Left ventricle myocardium superior (tissue), 1 donor: ENCODE measurements at regions not wholly inside any gene's neighbourhood (a gene's known extent, or its start where the extent isn't known, plus 50 kb on each side); places are given as distances from the start of the nearest gene placed in this dataset.

Experiments used
- ATAC-seq: fragments of 200-7000 bp; cut with Tn5 transposase; one replicate; pipeline ENCODE4 v1.9.1; 2020; ENCODE audit warnings: mild to moderate bottlenecking, moderate library complexity
- DNase-seq: peaks from one replicate; pipeline ENCODE4 v3.0.0-alpha.2; 2020
- intact Hi-C: fragments of 100-400 bp; cut with micrococcal nuclease; formaldehyde crosslinking; loops from one replicate; pipeline ENCODE4 v1.11.0; 2022
- donor health status: DM: no; HTN: yes; CAD: no; lungs with severe emphysema.

DNA sequence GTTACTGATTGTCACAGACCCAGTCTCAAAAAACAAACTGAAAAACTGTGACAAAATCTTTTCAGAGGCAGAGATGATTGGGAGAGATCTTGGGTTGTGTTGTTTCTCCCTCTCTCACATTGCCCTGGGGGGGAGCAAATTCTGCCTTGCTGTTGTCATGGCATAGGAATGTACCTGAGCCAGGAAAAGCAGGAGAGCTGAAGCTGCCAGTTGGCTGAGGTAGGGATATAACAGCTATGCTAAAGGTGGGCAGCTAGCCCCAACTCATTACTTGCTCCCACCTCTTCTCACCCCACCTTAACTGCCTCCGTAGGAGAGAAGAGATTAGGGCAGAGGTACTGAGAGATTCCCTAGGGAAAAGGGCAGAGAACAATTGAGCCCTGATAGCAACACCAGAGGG is 299.3 kb downstream of the OSR1 start:
- intact Hi-C loops = no loop called here
- no peak for DNase-seq
- ATAC-seq = no peak

DNA sequence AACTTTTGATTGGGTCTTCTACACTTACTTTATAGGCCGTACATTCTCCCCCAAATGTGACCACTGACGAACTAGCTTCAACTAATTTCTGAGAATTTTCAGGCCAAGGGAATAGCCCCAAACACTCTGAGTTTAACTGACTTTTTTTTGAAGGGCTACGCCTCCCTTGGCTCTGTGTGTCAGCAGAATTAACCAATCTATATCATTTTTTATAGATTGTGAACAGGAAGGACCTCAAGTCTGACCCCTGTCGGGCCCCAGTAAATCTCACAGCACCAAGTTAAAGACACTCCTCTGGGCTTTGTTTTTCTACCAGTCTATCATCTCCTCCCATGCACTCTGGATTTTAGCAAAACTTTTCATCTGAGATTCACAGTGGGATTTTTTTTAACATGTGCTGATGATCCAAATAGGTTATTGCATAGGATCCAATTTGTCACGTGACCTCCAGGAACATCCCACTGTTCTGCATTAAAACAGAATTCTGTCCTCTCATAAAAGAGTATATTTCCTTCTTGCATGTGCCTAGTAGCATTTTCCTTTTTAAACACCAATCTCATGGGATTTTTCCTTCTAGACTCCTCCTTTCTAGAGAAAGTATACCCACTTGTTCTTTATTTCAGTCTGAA is 307.1 kb downstream of the OSR1 start:
- intact Hi-C loops = no loop called here
- DNase-seq = no peak
- ATAC-seq = no peak

DNA sequence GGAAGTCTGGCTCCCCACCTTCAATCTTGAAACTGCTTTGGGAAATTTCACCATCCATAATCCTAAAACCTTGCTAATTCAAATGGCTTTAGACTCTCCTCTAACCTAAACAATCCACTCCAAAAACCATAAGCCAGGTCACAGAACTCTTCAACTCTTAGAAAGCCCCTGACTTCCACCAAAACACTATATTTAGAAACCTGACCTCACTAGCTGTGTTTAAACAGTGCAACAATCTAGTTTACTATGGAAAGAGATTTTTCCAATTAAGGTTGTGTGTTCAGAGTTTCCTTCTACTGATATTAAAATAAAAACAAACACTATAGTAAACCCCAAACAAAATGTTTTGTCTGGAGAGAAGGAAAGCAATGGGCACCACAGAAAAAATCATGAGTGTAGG is 308.1 kb downstream of the OSR1 start:
- no peak for ATAC-seq
- intact Hi-C loops = no loop called here
- no peak for DNase-seq

DNA sequence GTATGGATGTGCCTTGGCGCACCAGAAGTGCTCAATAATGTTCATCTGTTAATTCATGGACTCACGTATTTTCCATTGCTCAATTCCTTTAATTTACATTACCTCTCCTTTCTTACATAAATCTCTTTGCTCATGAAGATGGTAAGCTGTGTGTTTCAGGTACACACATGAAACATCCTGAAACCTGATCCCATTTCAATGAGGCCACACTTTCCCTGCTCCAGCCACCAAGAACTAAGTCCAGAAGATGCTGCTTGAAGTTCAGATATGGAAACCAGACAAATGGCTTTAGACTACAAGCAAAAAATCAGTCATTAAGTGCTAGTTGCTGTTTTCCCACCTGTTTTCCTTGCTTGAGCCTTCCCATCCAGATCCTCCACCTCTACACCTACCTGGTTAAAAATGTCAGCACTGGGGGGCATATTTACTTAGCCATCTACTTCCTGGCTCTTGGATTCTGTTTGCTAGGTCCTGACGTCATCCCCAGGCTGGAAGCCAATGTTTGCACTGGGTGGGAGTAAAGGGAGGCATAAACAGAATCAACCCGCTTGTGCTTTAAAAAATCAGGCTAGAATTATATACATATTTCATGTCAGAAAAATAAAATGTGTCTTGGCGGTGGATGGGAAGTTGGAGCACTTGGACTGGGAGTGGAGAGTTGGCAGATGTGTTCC is 309.7 kb downstream of the OSR1 start:
- intact Hi-C loops = no loop called here
- DNase-seq = peak; percentile 52
- no peak for ATAC-seq

DNA sequence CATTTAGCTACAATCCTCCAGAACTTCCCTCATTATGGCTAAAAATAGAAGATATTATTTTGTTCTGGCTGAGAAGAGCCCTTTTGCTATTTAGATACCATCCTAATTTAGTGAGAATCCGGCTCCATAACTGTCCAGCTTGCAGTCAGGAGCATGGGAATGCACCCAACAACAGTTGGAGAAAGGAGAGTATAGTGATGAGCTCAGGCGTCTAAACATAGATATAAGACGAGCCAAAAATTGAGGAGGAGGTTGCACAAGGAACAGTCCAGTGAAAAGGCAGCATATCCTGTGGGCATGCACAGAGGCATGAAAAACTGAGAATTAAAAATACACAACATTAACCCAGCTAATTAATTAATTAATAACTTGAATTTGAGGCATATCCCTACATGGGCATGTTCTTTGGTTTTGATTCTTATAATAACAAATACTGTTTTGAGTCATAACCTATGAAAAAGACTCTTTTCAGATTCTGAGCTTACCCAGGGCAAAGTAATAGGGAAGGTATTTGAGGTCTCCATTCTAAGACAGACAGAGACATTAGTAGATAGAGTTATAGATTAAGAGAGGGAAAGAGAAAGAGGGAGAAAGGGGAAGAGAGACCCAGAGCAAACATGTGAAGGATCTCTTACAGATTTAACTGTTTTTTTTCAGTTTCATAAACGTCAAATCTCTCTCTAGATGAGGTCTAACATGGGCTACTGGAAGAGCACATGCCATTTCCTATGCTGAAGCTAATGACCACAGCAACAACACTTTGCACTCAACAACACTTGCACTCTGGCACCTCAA is 311.2 kb downstream of the OSR1 start:
- no peak for DNase-seq
- ATAC-seq = peak; percentile 96
- intact Hi-C loops = no loop called here

DNA sequence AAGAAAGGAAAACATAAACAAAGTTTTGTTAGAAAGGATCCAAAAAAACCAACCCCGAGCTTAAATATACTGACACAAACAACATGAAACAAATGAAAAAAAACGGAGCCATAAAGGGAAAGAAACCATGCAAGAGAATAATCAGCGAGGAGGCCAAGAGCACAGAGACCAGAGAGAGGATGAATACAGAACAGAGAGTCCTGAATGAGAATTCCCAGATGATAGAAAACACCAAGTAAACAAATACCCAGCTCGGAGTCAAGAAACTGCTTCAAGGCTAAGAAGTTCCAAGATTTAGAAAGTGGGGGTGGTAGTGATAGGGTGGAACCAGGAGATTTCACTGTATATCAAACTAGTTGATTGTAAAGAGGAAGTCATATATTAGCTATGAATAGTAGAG is 313.3 kb downstream of the OSR1 start:
- intact Hi-C loops = no loop called here
- DNase-seq = no peak
- peak; percentile 22 for ATAC-seq

DNA sequence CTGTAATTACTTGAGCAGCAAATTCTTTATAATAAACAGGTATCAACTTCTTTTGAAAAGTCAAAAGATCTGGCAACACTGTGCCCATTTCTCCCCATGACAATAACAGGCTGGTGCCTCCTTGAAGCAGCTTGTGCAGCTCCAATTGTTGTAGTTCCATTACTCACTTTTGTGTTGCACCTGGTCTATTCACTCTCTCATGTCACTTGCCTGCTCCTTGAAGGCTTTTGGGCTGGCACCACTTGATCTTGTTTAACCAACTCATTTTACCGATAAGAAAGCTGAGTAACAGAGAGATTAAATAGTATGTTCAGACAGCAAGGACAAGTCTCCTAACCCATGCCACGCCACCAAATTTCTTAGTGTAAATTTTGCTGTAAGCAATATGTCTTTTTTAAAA is 314.5 kb downstream of the OSR1 start:
- DNase-seq (no peak), ATAC-seq (no peak)
- intact Hi-C loops = no loop called here

DNA sequence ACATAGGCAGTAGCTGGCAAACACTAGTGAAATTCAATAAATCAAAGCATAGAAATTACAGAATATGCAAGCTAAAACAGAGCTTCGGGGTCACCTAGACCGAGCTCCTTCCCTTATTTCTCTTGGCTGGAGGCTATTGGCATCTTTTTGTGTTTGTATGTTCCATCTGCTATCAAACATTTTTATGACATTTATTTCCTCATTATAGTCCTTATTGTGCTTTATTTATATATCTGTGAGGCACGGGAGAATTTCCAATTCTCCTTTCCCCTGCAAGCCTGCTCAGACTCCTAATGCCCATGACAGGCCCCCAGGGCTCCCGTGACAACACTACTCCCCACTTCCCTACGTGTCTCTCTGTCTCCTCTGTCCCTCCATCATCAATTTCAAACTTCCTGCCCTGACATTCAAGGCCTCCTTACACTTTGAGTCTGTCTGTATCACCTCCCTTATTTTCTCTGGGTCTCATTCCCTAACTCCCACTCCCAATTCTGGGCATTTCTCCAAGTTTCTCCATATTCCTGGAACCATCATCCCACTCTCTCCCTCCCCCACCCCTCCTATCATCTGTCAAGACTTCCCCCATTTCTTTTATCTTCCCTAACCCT is 316.9 kb downstream of the OSR1 start:
- ATAC-seq (no peak), DNase-seq (no peak)
- intact Hi-C loops = no loop called here

DNA sequence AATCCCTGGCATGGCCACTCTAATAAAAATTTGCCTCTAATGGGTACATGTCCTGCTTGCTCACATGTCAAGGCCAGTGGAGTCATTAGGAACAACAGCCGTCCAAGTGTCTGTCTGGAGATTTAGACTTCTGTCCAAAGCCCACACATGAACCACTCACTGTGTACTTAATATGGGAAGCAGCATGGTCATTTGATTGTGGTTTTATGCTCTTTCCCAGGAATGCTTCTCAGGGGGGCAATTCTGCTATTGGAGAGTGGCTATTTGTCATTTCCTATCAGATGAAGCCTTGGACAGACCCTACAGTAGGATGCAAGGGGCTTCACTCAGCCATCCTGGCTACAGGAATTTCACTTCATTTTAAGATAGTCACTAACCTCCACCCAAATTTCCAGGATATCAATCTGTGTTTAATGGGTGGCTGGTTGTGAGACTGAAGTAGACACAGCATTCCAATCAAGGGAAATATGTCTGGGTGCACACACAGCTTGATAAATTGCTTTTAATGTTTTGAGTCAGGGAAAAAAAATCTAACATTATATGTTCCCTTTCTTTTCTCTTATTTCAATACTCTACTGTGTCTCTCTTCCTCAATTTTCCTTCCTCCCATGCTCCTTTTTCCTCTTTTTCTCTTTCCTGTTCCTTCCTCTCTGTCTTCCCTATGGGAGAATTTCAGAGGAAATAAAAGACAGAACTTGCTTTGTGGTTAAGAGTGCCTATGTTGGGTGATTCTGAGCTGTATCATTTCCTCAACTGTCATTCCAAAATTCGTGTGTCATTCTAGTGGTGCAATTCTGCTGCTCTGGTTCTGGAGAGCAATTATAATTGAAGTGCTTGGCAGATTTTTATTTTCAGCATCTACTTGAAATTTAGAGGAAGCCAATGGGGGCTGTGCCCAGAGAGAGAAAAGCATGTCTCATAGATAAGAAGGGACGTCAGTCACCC is 320.1 kb downstream of the OSR1 start:
- intact Hi-C loops = no loop called here
- ATAC-seq (peak; percentile 41), DNase-seq (no peak)

DNA sequence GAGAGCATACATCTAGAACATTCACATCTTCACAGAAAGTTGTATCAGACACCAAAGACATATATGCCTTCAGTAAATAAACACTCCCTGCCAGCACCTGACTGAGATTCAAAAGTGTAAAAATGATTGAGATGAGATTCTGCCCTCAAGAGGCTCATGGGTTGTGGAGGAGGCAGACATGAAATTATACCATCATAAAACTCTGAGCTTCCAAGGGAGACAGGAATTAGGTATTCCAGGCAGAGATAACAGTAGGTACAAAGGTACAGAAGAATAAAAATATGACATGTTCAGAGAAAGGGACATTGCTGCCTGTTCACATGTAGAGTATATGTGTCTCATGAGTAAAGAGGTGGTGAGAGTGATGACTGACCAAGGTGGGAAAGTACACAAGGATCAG is 322.3 kb downstream of the OSR1 start:
- ATAC-seq (no peak), DNase-seq (no peak)
- intact Hi-C loops = no loop called here

DNA sequence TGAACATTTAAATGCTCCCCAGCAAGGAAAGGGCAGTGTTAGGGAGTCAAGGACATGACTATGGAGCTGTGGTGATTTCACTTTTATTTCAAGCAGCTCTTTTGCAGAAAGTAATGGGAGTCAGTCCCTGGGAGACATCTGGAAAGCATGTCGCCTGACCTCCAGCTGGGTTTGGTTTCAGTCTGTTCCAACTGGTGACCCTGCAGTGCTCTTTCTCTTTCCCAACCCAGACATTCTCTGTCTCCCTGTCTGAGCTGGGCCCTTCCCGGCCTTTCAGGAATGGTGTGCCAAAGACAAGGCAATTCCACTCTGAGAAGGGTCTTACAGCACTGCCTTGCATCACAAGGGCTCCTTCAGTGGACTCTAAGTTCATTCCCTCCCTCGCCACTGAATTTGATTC is 323.2 kb downstream of the OSR1 start:
- ATAC-seq (peak; percentile 81), DNase-seq (peak; percentile 39)
- intact Hi-C loops = no loop called here

DNA sequence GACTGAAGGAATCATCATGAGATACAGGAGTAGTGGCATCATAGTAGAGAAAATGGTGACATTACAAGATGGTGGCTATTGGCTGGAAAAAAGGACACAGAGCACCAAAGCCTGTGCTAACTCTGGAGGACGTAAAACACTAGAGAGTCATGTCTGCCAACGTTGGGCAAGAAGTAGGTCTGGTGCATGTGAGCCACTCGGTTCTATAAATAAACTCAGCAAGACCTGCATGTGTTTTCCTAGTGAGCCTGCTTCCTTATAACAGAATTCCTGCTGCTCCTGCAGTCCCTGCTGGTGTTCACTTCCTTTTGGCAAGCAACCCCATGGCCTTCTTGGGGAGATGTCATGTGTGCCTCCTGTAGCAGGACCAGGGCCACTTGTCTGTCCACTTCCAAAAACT is 325.2 kb downstream of the OSR1 start:
- DNase-seq (no peak), ATAC-seq (peak; percentile 90)
- intact Hi-C loops = no loop called here

DNA sequence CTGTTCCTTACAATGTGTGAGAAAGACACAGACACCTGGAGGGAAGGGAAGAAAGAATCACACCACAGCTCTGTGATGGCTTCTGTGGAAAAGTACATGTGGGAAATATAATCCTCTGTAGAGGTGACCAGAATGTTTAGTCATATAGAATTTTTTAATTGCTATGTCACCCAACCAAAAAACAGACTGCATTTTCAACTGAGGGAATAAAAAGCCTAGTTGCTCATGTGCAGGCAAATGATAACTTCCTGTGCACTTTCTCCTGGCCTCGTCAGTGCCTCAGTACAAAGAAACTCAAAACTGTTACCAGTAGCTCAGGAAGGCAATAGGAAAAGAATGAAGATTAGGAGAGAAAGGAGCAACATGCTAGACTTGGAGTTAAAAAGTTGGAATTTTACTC is 326.8 kb downstream of the OSR1 start:
- intact Hi-C loops = no loop called here
- DNase-seq (no peak), ATAC-seq (no peak)

DNA sequence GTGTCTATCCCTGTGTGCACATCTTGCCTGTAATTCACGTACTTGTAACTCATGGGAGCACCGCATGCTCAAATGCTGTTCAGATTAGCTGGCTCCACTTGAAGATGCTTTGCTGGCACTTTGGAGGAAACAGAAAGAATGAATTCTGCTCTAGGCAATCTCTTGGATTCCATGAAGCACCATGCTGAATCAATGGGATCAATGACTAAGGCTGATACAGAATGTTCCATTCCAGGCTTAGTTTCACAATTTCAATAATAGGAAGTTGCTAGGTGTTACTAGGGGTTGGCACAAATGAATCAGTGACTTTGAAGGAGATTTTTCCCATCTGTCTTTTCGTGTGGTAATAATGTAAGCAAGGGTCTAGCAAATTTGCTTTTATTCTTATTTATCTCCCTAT is 328.8 kb downstream of the OSR1 start:
- DNase-seq (no peak), ATAC-seq (no peak)
- intact Hi-C loops = no loop called here

DNA sequence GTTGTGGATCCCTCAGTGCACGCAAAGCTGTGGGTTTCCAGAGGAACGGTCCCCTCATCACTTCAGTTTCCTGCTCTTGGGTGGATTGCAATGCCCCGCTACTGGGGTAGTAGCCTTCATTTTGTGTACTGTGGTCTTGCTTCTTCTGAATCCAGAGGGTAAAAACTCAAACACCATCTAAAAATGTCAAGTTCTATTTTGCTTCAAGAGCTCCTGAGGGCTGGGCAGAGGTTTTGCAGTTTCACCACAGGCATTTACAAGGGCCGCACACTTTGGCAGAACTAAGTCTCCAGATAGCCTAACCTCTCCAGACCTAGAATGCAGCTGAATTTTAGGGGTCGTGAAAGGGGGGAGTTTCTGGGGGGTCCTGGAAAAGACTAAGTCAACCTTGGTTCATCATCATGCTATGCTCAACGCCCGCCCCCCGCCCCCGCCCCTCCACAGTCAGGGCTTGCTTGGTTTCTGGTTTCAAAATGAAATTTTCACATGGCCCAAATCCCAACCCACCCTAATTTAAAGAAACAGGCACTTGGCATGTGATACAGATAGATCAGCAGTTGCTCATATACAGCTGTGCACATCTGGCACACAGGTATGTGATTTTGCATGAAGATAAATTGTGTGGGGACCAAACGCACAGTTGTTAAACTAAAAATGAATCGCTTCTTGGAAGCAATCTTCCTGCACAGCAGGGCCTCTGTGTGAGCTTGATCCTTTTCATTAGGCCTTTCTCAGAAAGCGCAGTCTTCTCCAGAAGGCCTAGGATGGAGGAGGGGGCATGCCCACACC is 329.6 kb downstream of the OSR1 start:
- intact Hi-C loops = no loop called here
- ATAC-seq (no peak), DNase-seq (no peak)

DNA sequence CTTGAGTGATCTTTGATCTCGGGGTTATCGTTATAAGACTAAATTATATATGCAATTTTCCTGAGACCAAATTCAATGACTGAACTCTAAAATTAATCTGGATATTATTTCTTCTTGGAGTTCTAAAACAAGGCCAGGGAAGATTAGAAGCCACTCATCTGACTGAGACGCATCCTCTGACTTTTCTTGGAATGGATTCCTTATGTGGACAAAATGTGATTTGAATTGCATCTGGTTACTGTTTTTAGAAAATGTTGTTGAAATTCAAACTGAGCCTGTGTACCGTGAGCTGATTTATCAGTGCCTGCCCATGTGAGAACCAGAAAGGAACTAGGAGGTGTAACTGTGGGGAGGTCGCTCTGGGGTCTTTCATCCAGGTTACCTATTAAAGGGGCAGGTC is 330.8 kb downstream of the OSR1 start:
- no peak for ATAC-seq
- intact Hi-C loops = no loop called here
- no peak for DNase-seq

DNA sequence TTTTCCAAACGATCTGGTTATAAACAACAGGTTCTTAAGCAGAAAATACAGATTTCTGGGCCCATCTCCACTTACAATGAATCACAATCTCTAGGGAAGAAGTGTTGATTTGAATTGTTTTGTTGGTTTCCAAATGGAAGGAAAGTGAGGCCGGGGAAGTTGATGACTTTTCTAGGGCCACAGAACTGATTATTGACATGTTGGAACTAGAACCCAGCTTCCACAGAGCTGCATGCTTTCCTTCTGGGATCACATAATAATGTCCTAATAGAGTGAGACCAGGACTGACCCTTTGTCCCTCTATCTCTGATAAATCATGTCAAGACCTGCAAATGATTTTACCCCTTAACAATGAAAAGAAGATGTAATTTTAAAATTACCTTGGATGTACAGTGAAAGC is 332.2 kb downstream of the OSR1 start:
- ATAC-seq (no peak), DNase-seq (no peak)
- intact Hi-C loops = no loop called here

DNA sequence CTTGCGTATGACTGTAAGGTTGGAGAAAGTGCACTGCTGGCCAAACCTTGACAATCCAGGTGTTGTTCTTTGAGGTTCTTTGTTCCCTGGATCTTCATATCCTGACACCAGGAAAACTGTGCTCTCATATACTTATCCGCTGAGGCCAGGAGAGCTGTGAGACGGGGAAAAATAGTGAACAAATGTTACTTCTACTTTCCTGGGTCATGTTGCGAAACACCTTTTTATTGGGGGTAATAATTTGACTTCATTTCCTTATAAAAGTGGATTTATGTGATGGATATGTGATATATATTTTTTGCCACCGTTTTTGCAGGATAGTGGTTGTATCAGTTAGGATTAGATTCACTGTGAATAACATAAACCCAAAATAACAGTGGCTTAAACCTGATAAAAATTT is 336.1 kb downstream of the OSR1 start:
- ATAC-seq = no peak
- no peak for DNase-seq
- intact Hi-C loops = no loop called here

DNA sequence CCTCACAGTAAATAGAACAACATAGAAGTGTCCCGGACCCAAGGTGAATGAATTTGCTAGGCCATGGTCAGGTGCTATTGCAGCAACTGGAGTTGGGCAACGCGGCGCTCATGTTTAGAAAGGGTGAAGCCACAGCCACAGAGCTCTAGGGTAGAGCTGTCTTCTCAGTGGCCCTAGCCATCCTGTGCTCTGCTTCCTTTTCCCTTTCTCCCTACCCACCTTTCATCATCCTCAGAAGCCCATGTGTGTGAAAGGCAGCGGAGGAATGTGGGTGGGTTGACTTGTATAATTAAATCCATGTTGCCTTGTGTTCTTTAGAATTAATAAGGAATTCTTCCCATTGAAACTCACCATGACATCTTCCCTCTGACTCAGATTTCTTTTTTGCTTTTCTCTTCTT is 336.7 kb downstream of the OSR1 start:
- intact Hi-C loops = no loop called here
- ATAC-seq (no peak), DNase-seq (peak; percentile 19)
